ENCODE measurements at regions not wholly inside any gene's neighbourhood (a gene's known extent, or its start where the extent isn't known, plus 50 kb on each side); places are given as distances from the start of the nearest gene placed in this dataset.

DNA sequence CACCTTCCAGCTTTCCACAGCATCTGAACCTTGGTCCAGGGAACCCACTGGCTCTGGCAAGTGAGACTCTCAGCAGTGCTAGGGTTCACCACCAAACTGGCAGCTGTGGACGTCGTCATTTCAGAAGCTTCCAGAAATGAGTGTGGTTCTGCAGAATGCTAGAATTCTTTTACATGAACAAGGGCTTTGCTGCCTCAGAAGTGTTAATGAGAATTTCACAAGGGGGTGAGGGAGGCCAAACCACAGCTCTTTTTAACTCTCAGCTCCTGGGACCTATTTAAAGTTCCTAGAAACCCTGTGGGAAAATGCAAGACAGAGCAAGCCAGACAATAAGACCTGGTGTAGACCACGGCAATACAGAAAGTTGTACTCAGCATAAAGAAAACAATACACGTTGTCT lies 129.3 kb upstream of the BET1 start:
- H2AFZ ChIP-seq (replicated peaks; ENCODE audit: low read length, poor library complexity): peak overlapping the region; percentile 75
- TF ChIP-seq, protein P1, sequence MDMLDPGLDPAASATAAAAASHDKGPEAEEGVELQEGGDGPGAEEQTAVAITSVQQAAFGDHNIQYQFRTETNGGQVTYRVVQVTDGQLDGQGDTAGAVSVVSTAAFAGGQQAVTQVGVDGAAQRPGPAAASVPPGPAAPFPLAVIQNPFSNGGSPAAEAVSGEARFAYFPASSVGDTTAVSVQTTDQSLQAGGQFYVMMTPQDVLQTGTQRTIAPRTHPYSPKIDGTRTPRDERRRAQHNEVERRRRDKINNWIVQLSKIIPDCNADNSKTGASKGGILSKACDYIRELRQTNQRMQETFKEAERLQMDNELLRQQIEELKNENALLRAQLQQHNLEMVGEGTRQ (IDR thresholded peaks at IDR 0.05; ENCODE audit: low read depth, low read length): no peak
- TF ChIP-seq MAFK (IDR thresholded peaks at IDR 0.05; ENCODE audit: low read depth, low read length): no peak
- no peaks in the 10 kb centered on the region for H4K20me1 ChIP-seq (ENCODE audit: insufficient read depth, low read length)
- no peaks in the 10 kb centered on the region for H3K27me3 ChIP-seq (ENCODE audit: control insufficient read depth, insufficient read depth, low read length)
- peak overlapping the region; percentile 83; the same call in 1 of the 2 replicates for H2BK20ac ChIP-seq (ENCODE audit: low read depth, low read length)
- peak overlapping the region; percentile 78; the same call in 2 of the 3 replicates for H2BK15ac ChIP-seq (ENCODE audit: low read depth, low read length)
- no peaks in the 10 kb centered on the region for H3K36me3 ChIP-seq (ENCODE audit: control insufficient read depth, insufficient read depth, low read length)
- no peaks in the 10 kb centered on the region for H3K79me1 ChIP-seq (ENCODE audit: low read depth in 1 of 2, low read length in 2 of 2)
- peaks cover 12% of the 10 kb centered on the region for H3K4me1 ChIP-seq (ENCODE audit: control insufficient read depth, insufficient read depth, low read length)
- H4K8ac ChIP-seq (ENCODE audit: low read depth in 2 of 2, low read length in 2 of 2): peak overlapping the region in 1 of 2 experiments; percentile 44; a peak in 2 of 4 replicates
- no TSS peak for BruUV-seq (replicated peaks)
- dilution Hi-C loops (cut with HindIII; ENCODE audit: low sequenced_read_pairs, unreplicated experiment) (no loop called here), intact Hi-C loops (cut with micrococcal nuclease) (loop anchor here (5.0 kb wide), 1 partner anchor 49 kb away; no protein-coding TSS in a partner anchor), in situ Hi-C loops (cut with MboI; ENCODE audit: low sequenced_read_pairs) (no loop called here)
- POLR2A ChIA-PET (ENCODE audit: unreplicated experiment): interaction anchor here (0.6 kb wide), 1 partner anchor 299 kb away, joined by 3 read pairs; no protein-coding TSS in a partner anchor
- H2AK9ac ChIP-seq (replicated peaks; ENCODE audit: low read depth, low read length, poor library complexity): no peak overlapping the region
- no CpG with 5 or more reads among the region's 4 CpGs for WGBS, 2 experiments (ENCODE audit: extremely low coverage in 2 of 2, insufficient read length in 1 of 2)
- no peak for DNase-seq
- H2AK5ac ChIP-seq (ENCODE audit: low read depth, low read length): no peak overlapping the region
- H3K14ac ChIP-seq (replicated peaks; ENCODE audit: low read depth, low read length): peak overlapping the region; percentile 53
- H3K23ac ChIP-seq (ENCODE audit: low read depth, low read length): peak overlapping the region; percentile 16; the same call in 1 of the 2 replicates
- H3K9me1 ChIP-seq (ENCODE audit: insufficient read depth, low read length): 0 out of 2 replicates have a peak, but pooled peaks cover 3% of the 10 kb centered on the region
- peak overlapping the region; percentile 74 for H3K18ac ChIP-seq (ENCODE audit: low read depth, low read length)
- H3K56ac ChIP-seq (ENCODE audit: extremely low read depth, insufficient read depth, low read length): no peak overlapping the region
- CTCF ChIA-PET: interaction anchor here (0.6 kb wide), 1 partner anchor 149 kb away, joined by 3 read pairs; no protein-coding TSS in a partner anchor
- peak overlapping the region; percentile 68 for H2BK120ac ChIP-seq (ENCODE audit: low read depth, low read length)
- H3K9ac ChIP-seq (ENCODE audit: low read depth, low read length): no peak overlapping the region
- H3K9me3 ChIP-seq (ENCODE audit: control insufficient read depth, insufficient read depth, low read length): no peaks in the 10 kb centered on the region
- H3K27ac ChIP-seq (ENCODE audit: insufficient read depth, low read length): no peak overlapping the region
- peak overlapping the region; percentile 82; the same call in 1 of the 2 replicates for H4K5ac ChIP-seq (ENCODE audit: low read depth, low read length)
- no peak for ATAC-seq (ENCODE audit: low read depth)
- H2BK5ac ChIP-seq (ENCODE audit: low read depth, low read length, poor library complexity, severe bottlenecking): no peak overlapping the region
- H4K91ac ChIP-seq (ENCODE audit: insufficient read depth, low read depth, low read length): peak overlapping the region; percentile 83
- H3K4me3 ChIP-seq (ENCODE audit: insufficient read depth, low read depth, low read length): no peak overlapping the region
- peak overlapping the region; percentile 72 for H3K4ac ChIP-seq (ENCODE audit: low read depth, low read length)
- no peak overlapping the region for H3K4me2 ChIP-seq (ENCODE audit: low read depth, low read length)

All from IMR-90 (cell line).